ENCODE measurements at regions not wholly inside any gene's neighbourhood (a gene's known extent, or its start where the extent isn't known, plus 50 kb on each side); places are given as distances from the start of the nearest gene placed in this dataset.
"Not testable (repeated sequence)": the region's sequence is repeated elsewhere in the genome, so short reads cannot be mapped to it uniquely, and the experiment has no call there.

GRCh38 chr5:148740079-148740858, 85.9 kb upstream of the HTR4 start:
- Histone ChIP-seq H3K27me3 (no peaks in the 10 kb centered on the region), H3K4me3 (no peak overlapping the region), H3K4me1 (peaks cover 0 to 54% (median 9%) of the 10 kb centered on the region in 10 experiments; a peak in 10 of 20 replicates), H3K4me2 (peak overlapping the region in 5 of 11 experiments; percentile 42 to 69 (median 57); a peak in 10 of 22 replicates), H3K9me3 (replicated peaks in 1 of 11) (no peaks in the 10 kb centered on the region), H3K27ac (peak overlapping the region in 4 of 11 experiments; percentile 3 to 44 (median 25); a peak in 5 of 22 replicates), H3K9ac (0 out of 22 replicates have a peak overlapping the region, but pooled peaks of 1 of the 11 experiments have one; percentile 9), H3K36me3 (no peaks in the 10 kb centered on the region), H4K20me1 (no peaks in the 10 kb centered on the region)
- TF ChIP-seq Cebpa-rat (IDR thresholded peaks at IDR 0.05): no peak

GRCh38 chr5:148740966-148741742, 85.3 kb upstream of the ADRB2 start:
- H3K9me3 ChIP-seq (replicated peaks in 1 of 11): no peaks in the 10 kb centered on the region
- H3K9ac ChIP-seq: no peak overlapping the region
- no peaks in the 10 kb centered on the region for H4K20me1 ChIP-seq
- TF ChIP-seq Cebpa-rat (IDR thresholded peaks at IDR 0.05): no peak
- H3K36me3 ChIP-seq: no peaks in the 10 kb centered on the region
- peaks cover 0 to 47% (median 9%) of the 10 kb centered on the region in 10 experiments; a peak in 10 of 20 replicates for H3K4me1 ChIP-seq
- no peaks in the 10 kb centered on the region for H3K27me3 ChIP-seq
- H3K4me2 ChIP-seq: peak overlapping the region in 5 of 11 experiments; percentile 42 to 69 (median 57); a peak in 10 of 22 replicates
- H3K4me3 ChIP-seq: no peak overlapping the region
- H3K27ac ChIP-seq: peak overlapping the region in 3 of 11 experiments; percentile 24 to 44 (median 26); a peak in 4 of 22 replicates

GRCh38 chr5:148741766-148742165, 84.6 kb upstream of the ADRB2 start:
- H3K4me2 ChIP-seq: peak overlapping the region in 1 of 11 experiments; percentile 42; a peak in 2 of 22 replicates
- H3K4me3 ChIP-seq; H3K9ac ChIP-seq; H3K36me3 ChIP-seq; H3K9me3 ChIP-seq (replicated peaks in 1 of 11); H4K20me1 ChIP-seq; H3K27me3 ChIP-seq; H3K27ac ChIP-seq: not testable (repeated sequence)
- peaks cover 0 to 48% (median 14%) of the 10 kb centered on the region in 10 experiments; a peak in 11 of 20 replicates for H3K4me1 ChIP-seq

- not testable (repeated sequence) for H3K4me3 ChIP-seq, H3K27ac ChIP-seq
Measured at GRCh38 chr5:148744380-148744779, 82.0 kb upstream of the ADRB2 start.

GRCh38 chr5:148746826-148747535, 79.4 kb upstream of the ADRB2 start:
- H3K9me3 ChIP-seq (replicated peaks in 1 of 11): no peaks in the 10 kb centered on the region
- H3K27me3 ChIP-seq: no peaks in the 10 kb centered on the region
- H3K4me3 ChIP-seq: no peak overlapping the region
- no peak for TF ChIP-seq Cebpa-rat (IDR thresholded peaks at IDR 0.05)
- no peaks in the 10 kb centered on the region for H3K36me3 ChIP-seq
- H3K9ac ChIP-seq: no peak overlapping the region; a peak in 1 of 22 replicates
- H3K4me1 ChIP-seq: peaks cover 0 to 63% (median 24%) of the 10 kb centered on the region in 10 experiments; a peak in 11 of 20 replicates
- peak overlapping the region in 6 of 11 experiments; percentile 1 to 58 (median 42); a peak in 10 of 22 replicates for H3K27ac ChIP-seq
- peak overlapping the region in 7 of 11 experiments; percentile 2 to 83 (median 76); a peak in 11 of 22 replicates for H3K4me2 ChIP-seq
- H4K20me1 ChIP-seq: no peaks in the 10 kb centered on the region

More at GRCh38 chr5:148744380-148744779, 82.0 kb upstream of the ADRB2 start:
- H4K20me1 ChIP-seq; H3K36me3 ChIP-seq; H3K9ac ChIP-seq; H3K9me3 ChIP-seq (replicated peaks in 1 of 11); H3K27me3 ChIP-seq: not testable (repeated sequence)
- peak overlapping the region in 1 of 11 experiments; percentile 22; a peak in 1 of 22 replicates for H3K4me2 ChIP-seq
- peaks cover 0 to 69% (median 32%) of the 10 kb centered on the region in 10 experiments; a peak in 11 of 20 replicates for H3K4me1 ChIP-seq

GRCh38 chr5:148747536-148747906, 78.9 kb upstream of the ADRB2 start:
- no peaks in the 10 kb centered on the region for H4K20me1 ChIP-seq
- peak overlapping the region in 6 of 11 experiments; percentile 1 to 58 (median 42); a peak in 10 of 22 replicates for H3K27ac ChIP-seq
- peaks cover 0 to 63% (median 24%) of the 10 kb centered on the region in 10 experiments; a peak in 11 of 20 replicates for H3K4me1 ChIP-seq
- H3K27me3 ChIP-seq: no peaks in the 10 kb centered on the region
- H3K9ac ChIP-seq: no peak overlapping the region; a peak in 1 of 22 replicates
- peak overlapping the region in 7 of 11 experiments; percentile 2 to 83 (median 76); a peak in 11 of 22 replicates for H3K4me2 ChIP-seq
- no peaks in the 10 kb centered on the region for H3K36me3 ChIP-seq
- H3K9me3 ChIP-seq (replicated peaks in 1 of 11): no peaks in the 10 kb centered on the region
- H3K4me3 ChIP-seq: no peak overlapping the region
- no peak for TF ChIP-seq Cebpa-rat (IDR thresholded peaks at IDR 0.05)

- Histone ChIP-seq H3K4me3 (peak overlapping the region in 1 of 10 experiments; percentile 10; a peak in 1 of 20 replicates), H3K4me2 (peak overlapping the region in 6 of 11 experiments; percentile 12 to 83 (median 76); a peak in 11 of 22 replicates), H3K36me3 (no peaks in the 10 kb centered on the region), H3K9ac (peak overlapping the region in 1 of 11 experiments; percentile 2; a peak in 2 of 22 replicates), H3K27ac (peak overlapping the region in 4 of 11 experiments; percentile 43 to 57 (median 55); a peak in 8 of 22 replicates), H3K4me1 (peaks cover 0 to 63% (median 24%) of the 10 kb centered on the region in 10 experiments; a peak in 11 of 20 replicates), H3K9me3 (replicated peaks in 1 of 11) (peaks cover 3 to 9% (median 4%) of the 10 kb centered on the region in 11 experiments; a peak in 8 of 22 replicates), H3K27me3 (no peaks in the 10 kb centered on the region), H4K20me1 (no peaks in the 10 kb centered on the region)
- no peak for TF ChIP-seq Cebpa-rat (IDR thresholded peaks at IDR 0.05)
Measured at GRCh38 chr5:148748702-148749392, 77.6 kb upstream of the ADRB2 start.

GRCh38 chr5:148750614-148751013, 75.8 kb upstream of the ADRB2 start:
- H3K4me3 ChIP-seq: no peak overlapping the region
- peak overlapping the region in 5 of 11 experiments; percentile 18 to 64 (median 33); a peak in 7 of 22 replicates for H3K4me2 ChIP-seq
- peaks cover 9 to 26% (median 21%) of the 10 kb centered on the region in 11 experiments; a peak in 20 of 22 replicates for H3K9me3 ChIP-seq (replicated peaks in 1 of 11)
- H3K36me3 ChIP-seq: no peaks in the 10 kb centered on the region
- no peaks in the 10 kb centered on the region for H3K27me3 ChIP-seq
- H3K27ac ChIP-seq: no peak overlapping the region
- no peak for TF ChIP-seq Cebpa-rat (IDR thresholded peaks at IDR 0.05)
- H3K4me1 ChIP-seq: peaks cover 0 to 53% (median 24%) of the 10 kb centered on the region in 10 experiments; a peak in 11 of 20 replicates
- no peaks in the 10 kb centered on the region for H4K20me1 ChIP-seq
- H3K9ac ChIP-seq: no peak overlapping the region
